IMR-90 (cell line): ENCODE measurements at regions not wholly inside any gene's neighbourhood (a gene's known extent, or its start where the extent isn't known, plus 50 kb on each side); places are given as distances from the start of the nearest gene placed in this dataset.

Experiments used
- ATAC-seq: fragments of 200-7000 bp; cut with Tn5 transposase; 2 replicates; pipeline ENCODE4 v1.9.1; 2020; ENCODE audit warnings: low read depth, mild to moderate bottlenecking, moderate library complexity
- BruUV-seq: library from RNA; stranded (reverse); fragments of 400-500 nt; replicated peaks from 2 replicates; lab custom pipeline; 2021; lab: Mats Ljungman, UMichigan
- CTCF ChIA-PET: fragments of 300-600 bp; formaldehyde crosslinking; extraction: SDS; loops from one replicate; lab custom pipeline; 2021; ENCODE audit warnings: antibody characterized with exemption; lab: Yijun Ruan, JAX
- POLR2A ChIA-PET: fragments of 300-600 bp; sonication (Branson Sonifier 250); formaldehyde crosslinking; loops from one replicate; lab custom pipeline; 2022; ENCODE audit warnings: antibody characterized with exemption; ENCODE audit not compliant: unreplicated experiment; lab: Charles Lee
- DNase-seq: peaks from one replicate; pipeline ENCODE4 v3.0.0; 2013
- H2AFZ ChIP-seq: replicated peaks from 2 replicates; pipeline ENCODE3; 2013; ENCODE audit warnings: low read length, mild to moderate bottlenecking; ENCODE audit not compliant: poor library complexity
- H2AK5ac ChIP-seq: 2 replicates; pipeline ENCODE4 v1.6.1; 2013; ENCODE audit warnings: low read depth, low read length, inconsistent platforms
- H2AK9ac ChIP-seq: replicated peaks from 2 replicates; pipeline ENCODE3; 2013; ENCODE audit warnings: mild to moderate bottlenecking, low read depth, low read length, moderate library complexity; ENCODE audit not compliant: poor library complexity
- H2BK120ac ChIP-seq: 2 replicates; pipeline ENCODE4 v1.6.1; 2013; ENCODE audit warnings: low read depth, low read length, inconsistent platforms
- H2BK15ac ChIP-seq: 3 replicates; pipeline ENCODE4 v1.6.1; 2013; ENCODE audit warnings: low read depth, low read length, inconsistent platforms
- H2BK20ac ChIP-seq: 2 replicates; pipeline ENCODE4 v1.6.1; 2013; ENCODE audit warnings: low read depth, mild to moderate bottlenecking, inconsistent platforms, low read length, moderate library complexity
- H2BK5ac ChIP-seq: 2 replicates; pipeline ENCODE4 v1.6.1; 2013; ENCODE audit warnings: mild to moderate bottlenecking, low read depth, low read length, inconsistent platforms; ENCODE audit not compliant: poor library complexity, severe bottlenecking
- H3K14ac ChIP-seq: replicated peaks from 2 replicates; pipeline ENCODE4 v1.6.1; 2013; ENCODE audit warnings: low read depth, low read length, inconsistent platforms
- H3K18ac ChIP-seq: 2 replicates; pipeline ENCODE4 v1.6.1; 2013; ENCODE audit warnings: low read depth, low read length, control low read depth
- H3K23ac ChIP-seq: 2 replicates; pipeline ENCODE4 v1.6.1; 2013; ENCODE audit warnings: low read depth, low read length, inconsistent platforms
- H3K27ac ChIP-seq: 2 replicates; pipeline ENCODE4 v1.5.1; 2013; ENCODE audit warnings: mild to moderate bottlenecking, control low read depth, low read length; ENCODE audit not compliant: insufficient read depth
- H3K27me3 ChIP-seq: 2 replicates; pipeline ENCODE4 v1.6.1; 2013; ENCODE audit warnings: low read length; ENCODE audit not compliant: control insufficient read depth, insufficient read depth
- H3K36me3 ChIP-seq: 2 replicates; pipeline ENCODE4 v1.6.1; 2013; ENCODE audit warnings: low read length, mixed read lengths; ENCODE audit not compliant: control insufficient read depth, insufficient read depth
- H3K4ac ChIP-seq: 2 replicates; pipeline ENCODE4 v1.6.1; 2013; ENCODE audit warnings: low read depth, low read length, inconsistent platforms
- H3K4me1 ChIP-seq: 2 replicates; pipeline ENCODE4 v1.6.1; 2013; ENCODE audit warnings: low read length, mixed read lengths; ENCODE audit not compliant: control insufficient read depth, insufficient read depth
- H3K4me2 ChIP-seq: 2 replicates; pipeline ENCODE4 v1.6.1; 2013; ENCODE audit warnings: low read depth, mild to moderate bottlenecking, control low read depth, low read length, moderate library complexity
- H3K4me3 ChIP-seq: 2 replicates; pipeline ENCODE4 v1.5.1; 2013; ENCODE audit warnings: low read depth, mild to moderate bottlenecking, control low read depth, low read length, moderate library complexity; ENCODE audit not compliant: insufficient read depth
- H3K56ac ChIP-seq: 2 replicates; pipeline ENCODE4 v1.6.1; 2013; ENCODE audit warnings: low read length, inconsistent platforms; ENCODE audit not compliant: insufficient read depth; ENCODE audit errors: extremely low read depth
- H3K79me1 ChIP-seq, 2 experiments: 2 replicates each; pipeline ENCODE4 v1.6.1; 2013; ENCODE audit warnings: low read length in 2 of 2, inconsistent platforms in 1 of 2, low read depth in 1 of 2
- H3K9ac ChIP-seq: 2 replicates; pipeline ENCODE4 v1.6.1; 2013; ENCODE audit warnings: low read depth, low read length, control low read depth
- H3K9me1 ChIP-seq: 2 replicates; pipeline ENCODE4 v1.6.1; 2013; ENCODE audit warnings: low read length, inconsistent platforms; ENCODE audit not compliant: insufficient read depth
- H3K9me3 ChIP-seq: 2 replicates; pipeline ENCODE4 v1.6.1; 2013; ENCODE audit warnings: low read length; ENCODE audit not compliant: control insufficient read depth, insufficient read depth
- H4K20me1 ChIP-seq: 2 replicates; pipeline ENCODE4 v1.6.1; 2013; ENCODE audit warnings: low read length, inconsistent platforms; ENCODE audit not compliant: insufficient read depth
- H4K5ac ChIP-seq: 2 replicates; pipeline ENCODE4 v1.6.1; 2013; ENCODE audit warnings: mild to moderate bottlenecking, low read depth, low read length, control low read depth
- H4K8ac ChIP-seq, 2 experiments: 2 replicates each; pipeline ENCODE4 v1.6.1; 2013; ENCODE audit warnings: low read depth in 2 of 2, low read length in 2 of 2, control low read depth in 1 of 2, inconsistent platforms in 1 of 2
- H4K91ac ChIP-seq: 2 replicates; pipeline ENCODE4 v1.6.1; 2013; ENCODE audit warnings: low read depth, low read length, inconsistent platforms; ENCODE audit not compliant: insufficient read depth
- BHLHE40 ChIP-seq: fragments of 150-350 bp; IDR thresholded peaks from 2 replicates; pipeline ENCODE4 v1.6.1; 2016; ENCODE audit warnings: mild to moderate bottlenecking, low read depth, low read length
- CEBPB ChIP-seq: IDR thresholded peaks from 2 replicates; pipeline ENCODE4 v1.6.1; 2012; ENCODE audit warnings: low read depth, low read length, improper control_type of control experiment
- CHD1 ChIP-seq: IDR thresholded peaks from 2 replicates; pipeline ENCODE4 v1.6.1; 2012; ENCODE audit warnings: low read depth, low read length, improper control_type of control experiment
- FOS ChIP-seq: fragments of 150-350 bp; IDR thresholded peaks from 2 replicates; pipeline ENCODE4 v1.6.1; 2016; ENCODE audit warnings: low read depth, low read length
- MAFK ChIP-seq: IDR thresholded peaks from 2 replicates; pipeline ENCODE4 v1.6.1; 2012; ENCODE audit warnings: low read depth, low read length, improper control_type of control experiment
- MAZ ChIP-seq: IDR thresholded peaks from 2 replicates; pipeline ENCODE4 v1.6.1; 2012; ENCODE audit warnings: low read depth, mild to moderate bottlenecking, low read length, improper control_type of control experiment, moderate library complexity, borderline replicate concordance
- MXI1 ChIP-seq: IDR thresholded peaks from 2 replicates; pipeline ENCODE4 v1.6.1; 2012; ENCODE audit warnings: low read depth, mild to moderate bottlenecking, low read length, moderate library complexity, borderline replicate concordance
- NFE2L2 ChIP-seq: fragments of 150-350 bp; IDR thresholded peaks from 2 replicates; pipeline ENCODE4 v1.6.1; 2016; ENCODE audit warnings: low read depth, mild to moderate bottlenecking, low read length
- POLR2A ChIP-seq: IDR thresholded peaks from 2 replicates; pipeline ENCODE4 v1.6.1; 2012; ENCODE audit warnings: mild to moderate bottlenecking, low read depth, low read length
- RAD21 ChIP-seq: IDR thresholded peaks from 2 replicates; pipeline ENCODE4 v1.6.1; 2012; ENCODE audit warnings: low read length, improper control_type of control experiment
- RCOR1 ChIP-seq: IDR thresholded peaks from 2 replicates; pipeline ENCODE4 v1.6.1; 2012; ENCODE audit warnings: mild to moderate bottlenecking, low read length, improper control_type of control experiment; ENCODE audit not compliant: insufficient replicate concordance
- RFX5 ChIP-seq: IDR thresholded peaks from 2 replicates; pipeline ENCODE4 v1.8.0; 2012; ENCODE audit warnings: low read depth, mild to moderate bottlenecking, low read length, moderate library complexity
- SMC3 ChIP-seq: fragments of 150-350 bp; IDR thresholded peaks from 2 replicates; pipeline ENCODE4 v1.6.1; 2016; ENCODE audit warnings: low read depth, mild to moderate bottlenecking, antibody characterized with exemption, low read length, moderate library complexity
- WGBS, 2 experiments: methylation state at CpG; one replicate each; pipeline versions ENCODE4 v1.1.5 to v1.1.7; 2013; ENCODE audit warnings: missing lambda C conversion rate in 2 of 2; ENCODE audit not compliant: insufficient read length in 1 of 2; ENCODE audit errors: extremely low coverage in 2 of 2; 5-methylcytosine and 5-hydroxymethylcytosine counted together
- dilution Hi-C: fragments of 300-500 bp; cut with HindIII; formaldehyde crosslinking; loops from one replicate; pipeline ENCODE4 v1.14.3; 2018; ENCODE audit warnings: low sequenced_read_pairs; ENCODE audit not compliant: unreplicated experiment
- in situ Hi-C: fragments of 300-500 bp; cut with MboI; formaldehyde crosslinking; loops from 3 replicates; pipeline ENCODE4 v1.14.3; 2019; ENCODE audit warnings: low sequenced_read_pairs, inconsistent platforms, mixed read lengths
- intact Hi-C: fragments of 100-400 bp; cut with micrococcal nuclease; formaldehyde crosslinking; loops from 2 replicates; pipeline ENCODE4 v1.10.0; 2022
- TF ChIP-seq, protein P1 (sequence below): fragments of 150-350 bp; IDR thresholded peaks from 2 replicates; pipeline ENCODE4 v1.6.1; 2017; ENCODE audit warnings: mild to moderate bottlenecking, antibody characterized with exemption, low read length, low read depth
- TF ChIP-seq, protein P2 (sequence below): conservative IDR thresholded peaks from 2 replicates; pipeline ENCODE4 v1.5.1; 2012; ENCODE audit warnings: mild to moderate bottlenecking, low read depth, low read length, improper control_type of control experiment

DNA sequence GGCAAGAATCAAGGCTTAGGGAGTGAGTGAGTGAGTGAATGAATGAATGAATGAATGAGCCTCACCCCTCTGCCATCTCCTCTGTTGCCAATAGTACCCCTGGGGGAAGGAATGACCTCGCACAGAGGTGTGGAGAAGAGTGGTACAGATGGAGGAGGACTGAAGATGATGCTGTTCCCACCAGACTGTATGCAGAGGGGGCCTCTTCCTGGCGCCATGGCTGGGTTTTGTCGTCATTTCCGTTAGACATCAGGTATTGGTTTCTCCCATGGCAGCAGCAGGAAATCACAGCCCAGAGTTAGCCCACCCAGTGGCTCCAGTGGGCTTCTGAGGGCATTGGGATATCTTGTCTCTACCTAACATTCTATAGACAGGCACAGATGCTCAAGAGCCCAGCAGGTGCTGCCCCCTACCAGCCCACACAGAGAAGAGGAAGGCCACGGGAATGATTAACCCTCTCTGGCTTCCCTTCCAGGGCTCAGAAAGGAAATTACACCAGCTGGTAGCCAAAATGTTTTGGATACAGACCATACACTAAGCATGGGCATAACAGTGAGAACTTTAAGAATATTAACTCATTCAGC, 109.8 kb upstream of the SLC6A11 start:
- H3K18ac ChIP-seq: no peak overlapping the region
- no peak overlapping the region for H2BK5ac ChIP-seq
- H2BK20ac ChIP-seq: no peak overlapping the region
- no peaks in the 10 kb centered on the region for H4K20me1 ChIP-seq
- BruUV-seq: no TSS peak
- no peak overlapping the region for H4K8ac ChIP-seq
- no peak for DNase-seq
- 19% methylated on average over 3 of the region's 5 CpGs; no CpG with 5 or more reads in 1 of the 2 experiments for WGBS, 2 experiments
- H3K56ac ChIP-seq: no peak overlapping the region
- no peak overlapping the region for H4K91ac ChIP-seq
- dilution Hi-C loops (no loop called here), intact Hi-C loops (no loop called here), in situ Hi-C loops (no loop called here)
- H3K4ac ChIP-seq: no peak overlapping the region
- no peak overlapping the region for H2AFZ ChIP-seq
- H3K9me1 ChIP-seq: no peaks in the 10 kb centered on the region
- ChIA-PET POLR2A (no interaction called here), CTCF (no interaction called here)
- H3K27ac ChIP-seq: no peak overlapping the region
- H2AK9ac ChIP-seq: no peak overlapping the region
- H4K5ac ChIP-seq: no peak overlapping the region
- no peak overlapping the region for H3K9ac ChIP-seq
- no peak overlapping the region for H3K4me3 ChIP-seq
- no peaks in the 10 kb centered on the region for H3K4me1 ChIP-seq
- H2BK120ac ChIP-seq: no peak overlapping the region
- H3K4me2 ChIP-seq: no peak overlapping the region
- peaks cover 33% of the 10 kb centered on the region for H3K27me3 ChIP-seq
- H2BK15ac ChIP-seq: no peak overlapping the region
- TF ChIP-seq FOS: no peak
- TF ChIP-seq NFE2L2: no peak
- TF ChIP-seq, protein P1, sequence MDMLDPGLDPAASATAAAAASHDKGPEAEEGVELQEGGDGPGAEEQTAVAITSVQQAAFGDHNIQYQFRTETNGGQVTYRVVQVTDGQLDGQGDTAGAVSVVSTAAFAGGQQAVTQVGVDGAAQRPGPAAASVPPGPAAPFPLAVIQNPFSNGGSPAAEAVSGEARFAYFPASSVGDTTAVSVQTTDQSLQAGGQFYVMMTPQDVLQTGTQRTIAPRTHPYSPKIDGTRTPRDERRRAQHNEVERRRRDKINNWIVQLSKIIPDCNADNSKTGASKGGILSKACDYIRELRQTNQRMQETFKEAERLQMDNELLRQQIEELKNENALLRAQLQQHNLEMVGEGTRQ: no peak
- no peak for TF ChIP-seq RFX5
- TF ChIP-seq CHD1: no peak
- TF ChIP-seq, protein P2, sequence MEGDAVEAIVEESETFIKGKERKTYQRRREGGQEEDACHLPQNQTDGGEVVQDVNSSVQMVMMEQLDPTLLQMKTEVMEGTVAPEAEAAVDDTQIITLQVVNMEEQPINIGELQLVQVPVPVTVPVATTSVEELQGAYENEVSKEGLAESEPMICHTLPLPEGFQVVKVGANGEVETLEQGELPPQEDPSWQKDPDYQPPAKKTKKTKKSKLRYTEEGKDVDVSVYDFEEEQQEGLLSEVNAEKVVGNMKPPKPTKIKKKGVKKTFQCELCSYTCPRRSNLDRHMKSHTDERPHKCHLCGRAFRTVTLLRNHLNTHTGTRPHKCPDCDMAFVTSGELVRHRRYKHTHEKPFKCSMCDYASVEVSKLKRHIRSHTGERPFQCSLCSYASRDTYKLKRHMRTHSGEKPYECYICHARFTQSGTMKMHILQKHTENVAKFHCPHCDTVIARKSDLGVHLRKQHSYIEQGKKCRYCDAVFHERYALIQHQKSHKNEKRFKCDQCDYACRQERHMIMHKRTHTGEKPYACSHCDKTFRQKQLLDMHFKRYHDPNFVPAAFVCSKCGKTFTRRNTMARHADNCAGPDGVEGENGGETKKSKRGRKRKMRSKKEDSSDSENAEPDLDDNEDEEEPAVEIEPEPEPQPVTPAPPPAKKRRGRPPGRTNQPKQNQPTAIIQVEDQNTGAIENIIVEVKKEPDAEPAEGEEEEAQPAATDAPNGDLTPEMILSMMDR: no peak
- TF ChIP-seq RCOR1: no peak
- TF ChIP-seq POLR2A: no peak
- no peak for TF ChIP-seq MXI1
- TF ChIP-seq RAD21: no peak
- no peak for TF ChIP-seq SMC3
- no peak for TF ChIP-seq BHLHE40
- TF ChIP-seq MAZ: no peak
- TF ChIP-seq CEBPB: no peak
- TF ChIP-seq MAFK: no peak
- no peak overlapping the region for H3K14ac ChIP-seq
- no peaks in the 10 kb centered on the region for H3K79me1 ChIP-seq
- no peak overlapping the region for H2AK5ac ChIP-seq
- no peak for ATAC-seq
- no peaks in the 10 kb centered on the region for H3K36me3 ChIP-seq
- no peak overlapping the region for H3K23ac ChIP-seq
- no peaks in the 10 kb centered on the region for H3K9me3 ChIP-seq
